Astrocyte of the hippocampus (primary cell): ENCODE measurements at regions not wholly inside any gene's neighbourhood (a gene's known extent, or its start where the extent isn't known, plus 50 kb on each side); places are given as distances from the start of the nearest gene placed in this dataset.
A peak's percentile ranks its signal among the peaks of the same experiment; 100 is the strongest.

Experiments used
- DNase-seq: peaks from one replicate; pipeline ENCODE4 v3.0.0; 2011; ENCODE audit warnings: low read depth, low spot score

DNA sequence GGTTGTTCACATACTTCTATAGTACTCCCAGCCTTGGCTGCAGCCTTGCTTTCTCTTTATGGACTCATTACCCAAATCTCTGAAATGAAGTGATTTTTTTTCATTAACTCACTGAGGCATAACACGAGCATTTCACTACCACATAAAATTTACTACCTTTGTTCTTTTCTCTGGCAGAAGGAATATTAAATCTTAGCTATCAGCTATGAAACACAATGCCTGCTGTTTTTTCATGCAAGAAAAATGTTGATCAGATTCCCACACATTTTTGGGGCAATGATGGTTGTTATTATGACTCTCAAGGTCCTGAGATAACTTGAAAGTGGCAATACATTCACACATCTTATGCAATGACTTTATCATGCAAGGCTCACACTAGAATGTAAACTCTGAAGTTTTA is 225.3 kb upstream of the ATP2B1 start:
- no peak for DNase-seq

- peak; percentile 32 for DNase-seq
Measured at GRCh38 chr12:89932954-89933353, 224.3 kb upstream of the ATP2B1 start.

DNA sequence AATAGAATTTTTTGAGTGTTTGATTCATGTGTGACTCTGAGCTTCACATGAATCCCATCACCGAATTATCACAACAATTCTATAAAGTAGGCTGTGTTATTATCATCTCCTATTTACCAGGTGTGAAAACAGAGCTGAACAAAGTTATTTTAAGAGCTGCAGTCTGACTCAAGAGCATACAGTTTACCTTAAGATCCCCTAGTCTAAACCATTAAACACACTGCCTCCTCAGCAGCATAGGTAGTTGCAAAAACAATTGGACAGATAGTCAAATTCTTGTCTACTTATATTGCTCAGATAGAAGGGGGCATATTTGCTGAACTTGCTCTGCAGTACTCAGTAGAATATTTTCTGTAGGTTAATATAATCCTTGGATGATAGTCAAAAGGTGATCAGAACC is 219.8 kb upstream of the ATP2B1 start:
- no peak for DNase-seq

DNA sequence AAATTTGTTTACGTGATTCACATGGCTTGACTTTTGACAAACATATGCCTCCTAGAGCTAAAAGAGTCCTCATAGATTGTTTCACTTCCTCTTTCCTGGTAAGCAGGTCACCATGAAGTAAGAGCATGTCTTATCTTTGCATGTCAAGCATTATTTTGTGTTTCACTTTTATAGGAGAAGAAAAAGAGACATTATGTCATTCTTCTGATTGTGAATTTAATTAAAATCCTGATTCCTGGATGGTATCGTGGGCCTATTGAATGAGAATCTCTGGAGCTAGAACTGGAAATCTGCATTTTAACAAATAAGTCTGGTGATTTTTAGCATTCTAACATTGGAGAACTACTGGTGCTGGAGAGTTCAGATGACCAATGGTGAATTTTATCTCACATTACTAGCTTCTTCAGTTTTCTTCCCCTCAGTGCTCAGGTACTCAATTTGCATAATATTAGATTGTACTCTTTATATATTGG is 218.6 kb upstream of the ATP2B1 start:
- DNase-seq = no peak

DNA sequence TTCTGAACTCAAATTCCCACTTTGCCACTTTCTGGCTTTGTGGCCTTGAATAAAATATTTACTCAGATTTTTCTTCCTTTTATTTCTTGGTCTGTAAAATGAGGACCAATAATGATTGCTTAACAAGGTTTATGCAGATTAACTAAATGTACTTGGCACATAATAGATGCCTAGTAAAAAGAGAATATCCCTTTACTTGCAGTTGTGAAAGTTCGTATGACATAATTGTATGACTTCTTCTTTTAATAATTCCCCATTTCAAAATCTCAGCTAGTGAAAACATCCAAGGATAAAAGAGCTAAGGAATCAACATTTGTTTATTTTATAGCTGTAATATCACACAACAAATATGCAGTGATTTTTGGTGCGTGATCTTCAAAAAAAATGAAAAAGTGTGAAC is 215.6 kb upstream of the ATP2B1 start:
- DNase-seq = no peak

DNA sequence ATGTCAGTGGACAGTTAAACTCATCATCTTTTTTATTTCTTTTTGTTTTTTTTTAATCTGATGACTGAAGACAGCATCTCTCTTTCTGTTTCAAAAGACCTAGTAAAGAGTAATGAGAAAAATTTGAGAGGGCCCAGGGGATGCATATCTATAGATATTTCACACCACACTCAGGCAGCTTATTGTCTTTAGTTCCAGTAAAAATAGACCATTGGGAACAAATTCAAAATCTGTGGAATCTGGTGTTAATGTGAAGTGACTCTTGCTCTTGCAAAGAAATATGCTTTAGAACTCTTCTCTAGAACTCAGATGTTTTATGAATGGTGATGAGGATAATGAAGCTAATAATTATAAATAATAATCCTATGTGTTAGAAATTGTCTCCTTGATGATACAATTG is 214.5 kb upstream of the ATP2B1 start:
- DNase-seq = no peak

GRCh38 chr12:89920866-89921265 is 212.2 kb upstream of the ATP2B1 start:
- no peak for DNase-seq

DNA sequence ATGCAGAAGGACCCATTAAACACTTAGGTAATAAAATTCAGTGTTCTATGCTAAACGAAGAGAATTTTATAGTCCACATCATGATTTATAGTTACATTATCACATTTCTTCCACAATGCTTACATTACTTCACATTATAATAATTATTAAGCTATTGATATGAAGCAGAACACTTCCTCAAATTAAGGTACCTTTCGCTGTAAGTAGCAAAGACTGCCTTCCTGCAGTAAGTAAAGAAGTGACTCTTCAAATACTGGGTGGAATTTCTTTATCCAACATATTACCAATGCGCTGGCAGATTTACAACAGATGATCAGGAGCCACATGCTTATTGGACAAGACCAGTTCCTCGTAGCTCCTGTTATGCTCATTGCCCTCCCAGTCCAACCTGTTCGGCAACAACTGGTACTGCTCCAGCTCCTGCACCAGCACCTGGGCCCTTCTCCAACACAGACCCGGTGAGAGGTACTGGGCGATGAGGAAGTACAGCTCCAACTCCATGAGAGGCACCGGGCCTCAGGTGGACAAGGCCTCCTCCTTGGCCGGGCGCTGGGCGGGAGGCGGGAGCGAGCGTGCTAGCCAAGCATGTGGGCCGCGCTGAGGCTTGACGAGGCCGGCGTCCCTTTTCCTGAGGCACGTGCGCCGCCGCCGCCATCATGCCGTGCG is 210.7 kb upstream of the ATP2B1 start:
- DNase-seq = no peak

- no peak for DNase-seq
Measured at GRCh38 chr12:89918172-89918846, 209.7 kb upstream of the ATP2B1 start.

- no peak for DNase-seq
Measured at GRCh38 chr12:89909753-89910152, 201.1 kb upstream of the ATP2B1 start.

DNA sequence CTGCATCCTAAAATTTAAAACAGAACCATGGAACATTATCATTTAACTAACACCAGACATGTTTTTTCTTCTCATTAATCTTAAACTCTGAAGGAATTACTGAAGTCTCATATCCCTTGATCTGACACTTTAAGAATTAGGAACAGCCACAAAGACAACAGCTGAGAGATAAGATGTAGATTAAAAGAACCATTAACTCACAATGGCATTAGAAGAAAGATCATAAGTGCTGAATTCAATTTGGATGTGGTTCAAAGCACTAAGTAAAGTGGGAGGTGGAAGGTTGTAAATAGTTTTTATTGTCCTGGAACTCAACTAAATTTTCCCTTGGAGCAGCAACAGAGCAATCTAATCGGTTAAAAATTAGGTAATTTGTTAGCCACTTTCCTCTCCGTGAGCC is 199.0 kb upstream of the ATP2B1 start:
- DNase-seq = peak; percentile 11

DNA sequence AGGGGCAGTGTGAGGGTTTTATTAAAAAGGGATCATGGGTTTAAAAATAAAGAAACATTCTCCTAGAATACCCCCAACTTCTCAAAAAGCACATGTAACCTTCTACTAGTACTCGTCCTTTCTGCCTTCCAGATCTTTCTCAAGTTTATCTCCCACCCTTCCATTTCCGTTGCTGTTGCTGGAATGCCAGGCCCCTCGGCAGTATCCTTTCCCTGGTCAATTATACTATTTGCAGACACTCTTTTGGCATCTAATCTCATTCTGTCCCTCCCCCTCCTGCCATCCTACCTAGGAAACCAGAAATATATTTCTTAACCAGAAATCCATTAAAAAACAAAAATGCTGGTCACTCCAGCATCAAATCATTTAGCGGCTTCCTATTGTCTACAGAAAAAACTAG is 198.2 kb upstream of the ATP2B1 start:
- no peak for DNase-seq

GRCh38 chr12:89906178-89906577 is 197.5 kb upstream of the ATP2B1 start:
- no peak for DNase-seq

DNA sequence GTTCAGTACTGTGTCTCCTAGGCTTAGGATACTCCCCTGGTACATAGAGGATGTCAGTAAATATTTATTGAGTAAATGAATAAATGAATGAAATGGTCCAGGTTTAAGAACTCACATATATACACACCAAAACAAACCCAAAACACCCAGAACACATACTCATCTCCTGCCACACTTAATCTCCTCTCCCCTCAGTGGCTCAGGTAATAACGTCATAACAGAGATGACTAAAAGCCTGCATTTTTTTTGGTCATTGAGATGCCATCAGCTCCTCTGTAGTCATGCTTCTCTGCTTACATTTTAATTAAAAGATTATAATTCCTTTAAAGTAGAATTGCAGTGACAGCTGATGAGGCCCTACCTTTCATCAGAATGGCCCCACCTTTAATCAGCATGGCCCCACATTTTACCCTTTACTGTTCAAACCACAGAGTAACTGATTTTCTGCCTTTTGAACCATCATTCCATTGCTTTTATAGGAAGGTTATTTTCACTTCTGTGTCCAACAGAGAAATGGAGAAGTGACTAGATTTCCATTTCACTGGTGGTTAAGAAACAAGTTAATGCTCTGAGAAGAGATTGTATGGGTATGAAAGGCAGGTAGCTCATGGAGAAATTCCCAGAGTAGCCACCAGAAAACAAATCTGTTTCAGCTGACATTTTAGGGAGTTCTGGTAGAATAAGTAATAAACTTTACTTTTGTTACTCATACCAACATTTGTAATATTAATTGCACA is 193.4 kb upstream of the ATP2B1 start:
- DNase-seq = no peak

GRCh38 chr12:89901319-89901718 is 192.7 kb upstream of the ATP2B1 start:
- no peak for DNase-seq

- no peak for DNase-seq
Measured at GRCh38 chr12:89899651-89900050, 191.0 kb upstream of the ATP2B1 start.

- DNase-seq = no peak
Measured at GRCh38 chr12:89895591-89895990, 187.0 kb upstream of the ATP2B1 start.

GRCh38 chr12:89895101-89895500 is 186.5 kb upstream of the ATP2B1 start:
- no peak for DNase-seq

GRCh38 chr12:89893972-89894706 is 185.5 kb upstream of the ATP2B1 start:
- DNase-seq = no peak

GRCh38 chr12:89892436-89892835 is 183.8 kb upstream of the ATP2B1 start:
- no peak for DNase-seq

DNA sequence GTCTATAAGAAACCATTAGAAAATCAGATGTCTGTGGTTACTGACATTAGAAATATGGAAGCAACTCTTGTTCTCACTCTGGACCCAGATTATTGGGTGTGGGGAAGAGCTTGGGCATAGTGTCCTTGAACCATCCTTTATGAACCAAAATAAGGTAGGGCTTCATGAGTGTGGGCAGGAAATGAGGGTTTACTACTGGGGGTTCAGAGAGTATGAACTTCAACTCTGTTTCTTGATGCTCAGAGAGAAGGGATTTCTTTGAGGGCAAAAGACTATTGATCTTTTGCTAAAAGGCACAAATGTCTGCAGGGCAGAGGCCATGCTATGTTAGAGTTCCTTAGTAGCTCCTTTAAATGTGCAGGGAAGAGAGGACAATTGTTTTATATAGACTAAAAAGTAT is 183.3 kb upstream of the ATP2B1 start:
- DNase-seq = no peak

- no peak for DNase-seq
Measured at GRCh38 chr12:89890161-89890560, 181.5 kb upstream of the ATP2B1 start.
